Hepatic stellate cell (primary cell): ENCODE measurements at regions not wholly inside any gene's neighbourhood (a gene's known extent, or its start where the extent isn't known, plus 50 kb on each side); places are given as distances from the start of the nearest gene placed in this dataset.
"Not testable (repeated sequence)": the region's sequence is repeated elsewhere in the genome, so short reads cannot be mapped to it uniquely, and the experiment has no call there.

Experiments used
- DNase-seq: peaks from one replicate; pipeline ENCODE4 v3.0.0; 2011; ENCODE audit warnings: low spot score

DNA sequence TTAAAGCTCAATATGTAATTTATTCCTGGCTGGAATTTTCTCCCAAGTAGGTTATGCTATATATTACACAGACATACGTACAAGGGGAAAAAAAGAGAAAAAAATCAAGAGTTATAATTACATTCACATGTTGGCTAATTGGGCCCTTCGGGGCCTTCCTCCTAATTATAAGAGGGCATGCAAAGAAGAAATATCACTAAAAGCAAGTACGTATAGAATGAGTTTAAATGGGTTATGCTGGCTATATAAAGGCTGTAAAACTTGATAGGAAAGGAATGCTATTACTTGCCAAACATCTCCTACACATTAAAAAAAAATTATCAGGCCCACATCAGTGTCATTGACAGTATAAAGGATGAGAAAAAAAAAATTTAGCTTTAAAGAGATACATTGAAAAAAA, 1396.1 kb upstream of the ADGRL4 start:
- no peak for DNase-seq

DNA sequence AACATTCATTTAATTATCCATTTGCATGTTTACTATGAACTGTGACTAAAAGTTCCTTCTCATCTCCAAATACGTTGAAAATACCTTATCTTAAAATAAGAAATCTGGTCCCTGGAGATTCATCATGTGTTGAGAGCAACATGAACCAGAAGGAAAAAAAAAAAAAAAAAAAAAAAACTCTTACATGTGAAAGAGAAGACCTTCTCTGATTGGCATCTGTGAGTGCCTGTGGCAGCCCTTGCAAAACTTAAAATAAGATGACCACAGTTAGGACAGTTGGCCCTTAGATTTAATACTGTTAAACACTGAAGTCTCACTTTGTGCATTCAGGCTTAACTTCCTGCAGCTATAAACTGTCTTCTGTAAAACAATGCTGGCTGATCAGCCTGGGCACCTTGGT, 1395.2 kb upstream of the ADGRL4 start:
- no peak for DNase-seq

DNA sequence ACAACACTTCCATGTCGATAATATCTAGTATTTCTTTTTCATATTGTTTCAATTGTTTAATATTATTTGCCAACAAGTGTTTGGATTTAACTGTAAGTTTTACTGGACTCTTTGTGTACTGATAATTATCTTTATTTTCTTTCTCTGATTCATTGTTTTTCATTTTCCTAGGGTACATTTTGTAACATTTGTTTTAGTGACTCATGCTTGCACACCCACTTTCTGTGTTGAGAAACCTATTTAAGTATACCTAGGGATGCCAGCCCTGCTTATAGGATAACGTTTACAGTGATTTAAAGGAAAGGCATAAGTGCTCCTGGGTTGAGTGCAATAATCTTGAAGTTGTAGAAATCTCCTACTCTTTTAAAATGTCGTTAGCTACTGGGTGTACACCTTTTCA, 1386.0 kb upstream of the ADGRL4 start:
- no peak for DNase-seq

DNA sequence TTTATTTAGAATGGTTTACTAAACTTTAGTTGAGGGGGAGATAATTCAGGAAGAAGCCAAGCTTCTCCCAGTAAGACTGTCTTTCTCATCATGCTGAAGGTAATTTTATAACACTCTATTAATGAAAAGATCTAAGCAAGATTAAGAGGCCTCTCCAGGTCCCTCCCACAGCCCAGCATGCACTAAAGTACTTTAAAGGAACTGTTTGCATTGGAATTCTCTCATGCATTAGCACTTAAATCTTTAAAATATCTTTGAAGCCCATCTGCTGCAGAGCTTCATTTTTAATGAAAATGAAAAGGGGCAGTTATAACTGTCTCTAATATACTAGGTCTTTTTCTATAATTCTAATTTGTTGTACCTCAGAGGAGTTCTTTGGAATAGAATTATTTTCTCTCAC, 1379.1 kb upstream of the ADGRL4 start:
- no peak for DNase-seq

DNA sequence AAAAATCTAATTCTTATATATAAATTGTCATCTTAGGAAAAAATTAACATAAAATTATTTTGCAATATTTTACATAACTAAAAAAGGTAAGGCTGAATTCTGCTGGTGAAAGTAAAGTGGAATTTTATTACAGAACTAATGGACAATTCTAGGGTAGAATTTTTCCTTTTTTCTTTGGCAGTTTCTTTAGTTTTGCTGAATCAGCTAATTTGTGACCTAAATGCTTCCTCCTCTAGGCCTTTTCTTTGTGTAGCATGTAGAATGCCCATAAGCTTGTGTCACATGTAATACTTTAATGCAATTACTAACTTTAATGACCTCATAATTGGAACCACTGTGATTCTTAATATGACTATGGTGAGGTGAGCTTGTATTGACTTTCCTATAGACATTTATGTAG, 1378.4 kb upstream of the ADGRL4 start:
- no peak for DNase-seq

DNA sequence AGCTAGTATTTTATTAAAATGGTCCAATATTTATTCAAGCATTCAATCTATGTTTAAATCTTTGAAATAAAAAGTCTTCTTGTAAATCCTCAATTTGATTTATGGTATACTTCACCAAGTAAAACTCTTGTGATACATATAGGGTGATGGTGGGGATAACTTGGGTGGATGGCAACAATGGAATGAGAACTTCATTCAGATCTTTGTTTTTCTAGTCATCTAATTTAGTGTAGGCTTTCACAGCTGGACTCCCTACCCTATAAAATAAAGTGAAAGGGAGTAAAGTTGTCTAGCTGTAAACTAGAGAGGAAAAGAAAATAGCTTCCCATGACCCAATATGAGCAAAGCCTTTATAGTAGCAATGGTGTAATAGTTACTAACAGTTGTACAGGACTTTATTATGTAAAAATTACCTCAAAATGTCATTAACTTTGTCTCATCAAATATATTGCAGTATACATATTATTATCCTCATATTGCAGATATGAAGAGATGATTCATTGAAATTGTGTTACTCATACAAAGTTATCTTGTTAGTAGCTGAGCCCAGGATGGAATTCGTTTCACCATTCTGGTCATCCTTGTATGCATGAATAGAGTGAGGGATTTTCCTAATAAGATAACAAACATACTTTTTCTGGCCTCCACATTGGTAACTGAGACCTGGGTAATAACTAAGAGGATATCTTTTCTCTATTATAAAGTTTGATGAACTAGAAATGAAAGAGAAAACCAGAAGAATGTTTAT, 1377.7 kb upstream of the ADGRL4 start:
- no peak for DNase-seq

DNA sequence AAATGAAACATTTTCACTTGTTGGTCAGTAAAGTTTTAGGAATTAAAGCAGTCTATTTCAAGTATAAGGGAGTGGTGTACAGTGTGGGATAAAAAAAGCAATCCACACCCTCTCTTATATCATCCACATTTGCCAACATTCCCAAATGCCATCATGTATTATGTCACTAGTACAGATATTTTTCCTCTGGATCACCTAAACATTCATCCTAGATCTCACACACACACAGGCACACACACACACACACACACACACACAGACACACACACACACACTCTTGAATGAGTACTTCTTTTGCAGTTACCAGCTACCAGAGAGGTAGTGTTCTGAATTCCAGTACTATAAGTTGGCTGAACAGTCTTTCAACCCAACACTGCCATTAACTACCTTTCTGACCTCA, 1369.1 kb upstream of the ADGRL4 start:
- no peak for DNase-seq

DNA sequence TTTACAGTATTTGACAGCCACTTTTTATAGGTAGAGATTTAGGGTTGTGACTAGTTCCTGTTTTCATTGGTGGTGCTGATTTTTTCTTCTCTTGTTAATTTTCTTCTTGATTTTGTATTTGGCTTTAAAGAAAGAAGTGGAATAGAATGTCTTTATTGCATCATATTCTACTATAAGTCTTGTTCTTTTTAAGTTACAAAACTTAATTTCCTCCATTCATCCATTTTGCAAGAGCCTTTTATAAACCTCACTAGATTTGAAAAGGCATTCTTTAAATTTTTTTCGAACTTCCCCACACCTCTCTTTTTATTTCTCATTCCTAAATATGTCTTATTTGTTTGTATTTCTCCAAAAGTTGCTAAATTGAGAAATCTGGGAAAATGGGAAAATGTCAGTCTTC, 1368.6 kb upstream of the ADGRL4 start:
- DNase-seq = no peak

DNA sequence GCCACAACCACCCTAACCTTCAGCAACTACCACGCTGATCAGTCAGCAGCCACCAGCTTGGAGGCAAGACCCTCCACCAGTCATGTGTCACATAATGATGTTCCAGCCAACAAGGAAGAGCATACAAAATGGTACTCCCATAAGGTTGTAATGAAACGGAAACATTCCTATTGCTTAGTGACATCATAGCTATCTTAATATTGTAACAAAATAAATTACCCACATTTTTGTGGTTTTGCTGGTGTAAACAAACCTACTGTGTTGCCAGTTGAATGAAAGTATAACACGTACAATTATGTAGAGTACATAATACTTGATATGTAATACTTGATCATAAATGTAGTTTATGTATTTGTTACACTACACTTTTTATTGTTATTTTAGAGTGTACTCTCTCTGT, 1363.2 kb upstream of the ADGRL4 start:
- DNase-seq = no peak

DNA sequence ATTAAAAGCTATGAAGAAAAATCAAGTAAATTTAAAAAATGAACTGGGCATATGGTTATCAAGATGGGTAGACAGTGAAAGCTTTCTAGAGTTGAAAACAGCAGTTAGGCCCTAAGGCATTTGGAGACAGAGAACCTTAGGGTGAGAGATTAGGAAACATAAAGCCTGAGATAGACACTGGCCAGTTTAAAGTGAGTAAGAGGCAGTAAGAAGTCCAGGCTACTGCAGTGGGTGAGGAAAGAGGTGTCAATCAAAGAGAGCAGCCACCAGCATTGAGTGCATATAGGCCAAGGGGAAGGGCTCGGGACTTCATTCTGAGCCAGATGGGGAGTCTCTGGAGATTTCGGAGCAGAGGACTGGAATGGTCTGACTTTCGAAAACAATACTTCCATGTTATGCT, 1360.5 kb upstream of the ADGRL4 start:
- no peak for DNase-seq

DNA sequence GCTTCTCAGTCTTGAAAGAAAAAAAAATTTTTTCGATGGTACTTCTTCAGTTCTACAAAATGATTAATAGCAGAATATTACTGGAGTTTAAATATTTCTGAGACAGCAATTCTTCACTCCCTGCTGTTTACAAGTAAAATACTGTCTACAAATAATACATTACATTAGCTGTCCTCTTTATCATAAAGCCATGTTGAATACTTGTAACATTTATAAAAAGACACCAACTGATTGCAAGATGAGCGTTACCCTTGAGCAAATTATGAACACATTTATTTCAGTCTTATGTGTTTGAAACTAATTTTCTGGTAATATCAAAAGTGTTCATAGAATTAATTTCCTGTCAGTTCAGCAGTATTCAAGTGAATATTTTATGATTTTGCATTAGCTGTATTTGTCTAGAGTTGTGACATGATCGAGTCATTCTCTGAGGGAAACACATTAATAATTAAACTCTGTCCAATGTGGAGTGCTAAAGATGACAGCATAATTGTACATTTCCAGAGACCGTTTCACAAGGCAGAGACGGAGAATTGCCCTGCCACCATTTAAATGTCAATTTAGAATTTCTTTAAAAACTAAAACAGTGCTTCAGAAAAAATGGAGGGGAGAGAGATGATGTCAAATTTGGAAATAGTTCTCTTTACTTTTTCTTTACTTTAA, 1359.0 kb upstream of the ADGRL4 start:
- no peak for DNase-seq

DNA sequence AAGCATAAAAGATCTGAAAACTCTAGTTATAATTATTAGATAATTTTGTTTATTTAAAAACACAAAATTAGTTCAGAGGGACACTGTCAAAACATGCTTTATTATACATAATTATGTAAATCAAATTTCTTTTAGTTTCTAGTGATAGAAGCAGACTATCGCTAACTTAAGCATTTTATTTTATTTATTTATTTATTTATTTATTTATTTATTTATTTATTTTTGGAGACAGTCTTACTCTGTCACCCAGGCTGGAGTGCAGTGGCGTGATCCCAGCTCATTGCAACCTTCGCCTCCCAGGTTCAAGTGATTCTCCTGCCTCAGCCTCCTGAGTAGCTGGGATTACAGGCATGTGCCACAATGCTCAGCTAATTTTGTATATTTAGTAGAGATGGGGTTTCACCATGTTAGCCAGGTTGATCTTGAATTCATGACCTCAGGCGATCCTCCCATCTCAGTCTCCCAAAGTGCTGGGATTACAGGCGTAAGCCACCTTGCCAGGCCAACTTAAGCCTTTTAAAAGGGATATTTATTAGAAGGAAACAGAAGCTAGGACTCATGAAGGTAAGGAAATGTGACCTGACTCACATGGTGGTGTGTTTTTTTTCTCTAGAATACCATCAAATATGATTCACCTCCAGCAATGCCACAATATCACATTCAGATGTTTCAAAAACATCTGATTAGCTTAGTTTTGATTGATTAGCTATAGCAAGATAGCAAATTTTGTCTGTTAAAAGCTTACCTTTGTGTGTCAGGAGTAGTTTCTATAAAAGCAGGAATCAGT, 1357.4 kb upstream of the ADGRL4 start:
- DNase-seq = no peak

DNA sequence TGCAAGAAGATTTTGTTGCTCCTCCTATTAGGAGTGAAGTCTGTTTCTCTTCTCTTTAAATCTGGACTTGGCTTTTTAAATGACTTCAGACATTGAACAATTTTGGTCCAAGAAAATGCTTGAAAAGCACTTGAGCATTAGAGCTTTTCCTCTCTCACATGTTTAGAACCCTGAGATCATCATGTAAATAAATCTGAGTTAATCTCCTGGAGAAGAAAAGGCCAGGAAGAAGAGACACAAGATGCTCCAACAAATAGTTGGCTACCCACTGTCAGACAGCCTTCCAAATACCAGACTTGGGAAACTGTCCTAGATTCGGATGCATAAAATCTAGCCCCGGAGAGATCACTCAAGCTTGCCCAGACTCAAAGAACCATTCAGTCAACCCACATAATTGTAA, 1353.1 kb upstream of the ADGRL4 start:
- DNase-seq = no peak

DNA sequence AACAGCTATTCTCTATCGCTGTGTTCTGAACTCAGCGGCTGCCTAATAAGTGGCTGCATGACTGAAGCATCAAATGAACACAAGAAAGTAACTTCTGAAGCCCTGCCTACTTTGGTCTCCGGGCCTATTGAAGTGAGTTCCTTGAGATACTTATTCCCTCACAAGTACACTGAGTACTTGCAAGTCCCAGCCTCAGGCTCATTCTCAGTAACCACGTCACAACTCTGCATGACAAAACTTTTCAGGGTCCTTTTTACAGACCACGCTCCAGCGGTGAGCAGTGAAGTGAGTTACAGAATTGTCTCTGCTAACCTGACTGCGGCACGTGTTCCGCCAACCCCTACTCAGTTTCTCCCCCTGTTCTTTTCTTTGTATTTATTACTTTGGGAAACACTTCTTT, 1342.7 kb upstream of the ADGRL4 start:
- no peak for DNase-seq

DNA sequence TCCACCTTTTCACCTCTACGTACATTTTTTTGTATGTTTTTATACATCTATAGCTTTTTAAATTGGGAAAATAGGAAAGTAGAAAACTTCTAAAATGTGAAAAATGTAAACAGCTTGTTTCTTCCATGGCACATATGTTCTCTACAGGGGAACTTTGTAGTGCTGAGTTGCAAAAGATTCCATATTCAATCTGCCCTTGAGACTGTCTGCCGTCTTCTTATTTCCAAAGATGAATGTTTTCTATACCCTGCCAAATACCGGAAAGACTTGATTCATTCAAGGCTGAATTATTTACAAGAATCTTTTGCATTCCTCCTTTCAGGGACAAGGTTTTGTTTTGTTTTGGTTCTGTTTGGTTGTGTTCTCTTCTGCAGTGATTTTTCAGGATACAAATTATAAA, 1334.5 kb upstream of the ADGRL4 start:
- DNase-seq = no peak

DNA sequence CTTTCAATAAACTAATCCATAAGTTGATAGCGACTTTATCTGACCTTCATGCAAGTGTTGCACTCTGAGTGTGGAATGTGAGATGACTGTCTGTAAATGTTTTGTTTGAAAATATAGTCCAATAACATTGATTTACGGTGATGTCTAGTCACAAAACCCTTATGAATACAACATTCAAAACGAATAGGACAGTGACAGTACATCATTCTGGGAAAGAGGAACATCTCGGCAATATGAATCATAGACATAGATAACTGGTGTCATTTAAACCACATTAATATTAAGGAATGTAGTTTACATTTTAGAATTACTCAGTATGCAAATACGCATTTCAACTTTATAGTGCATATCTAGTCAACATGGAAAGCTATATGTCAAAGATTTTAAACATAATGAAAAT, 1311.6 kb upstream of the ADGRL4 start:
- no peak for DNase-seq

DNA sequence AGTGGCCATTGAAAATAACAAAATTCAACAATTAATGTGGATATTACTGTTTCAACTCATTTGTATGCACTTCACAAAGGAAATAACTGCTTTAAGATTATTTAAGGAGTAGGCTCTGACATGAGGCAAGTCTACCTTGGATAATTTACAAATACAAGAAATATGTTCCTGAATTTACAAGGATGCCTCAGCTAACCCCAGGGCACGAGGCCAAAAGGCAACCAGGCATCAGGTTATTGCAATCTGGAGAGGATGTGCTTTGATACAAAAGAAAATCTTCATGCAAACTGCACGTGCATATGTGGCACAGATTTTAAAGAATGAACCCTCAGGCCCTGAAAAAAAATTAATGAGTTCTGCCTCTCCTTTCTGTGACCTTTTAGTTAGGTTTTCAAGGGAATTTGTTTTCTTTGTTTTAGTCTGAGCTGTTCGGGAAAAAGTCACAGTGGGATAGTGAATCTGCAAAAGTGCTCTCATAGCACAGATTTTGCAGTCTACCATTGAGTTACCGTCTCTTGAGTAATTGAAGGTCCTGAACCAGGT, 1304.2 kb upstream of the ADGRL4 start:
- DNase-seq = no peak

DNA sequence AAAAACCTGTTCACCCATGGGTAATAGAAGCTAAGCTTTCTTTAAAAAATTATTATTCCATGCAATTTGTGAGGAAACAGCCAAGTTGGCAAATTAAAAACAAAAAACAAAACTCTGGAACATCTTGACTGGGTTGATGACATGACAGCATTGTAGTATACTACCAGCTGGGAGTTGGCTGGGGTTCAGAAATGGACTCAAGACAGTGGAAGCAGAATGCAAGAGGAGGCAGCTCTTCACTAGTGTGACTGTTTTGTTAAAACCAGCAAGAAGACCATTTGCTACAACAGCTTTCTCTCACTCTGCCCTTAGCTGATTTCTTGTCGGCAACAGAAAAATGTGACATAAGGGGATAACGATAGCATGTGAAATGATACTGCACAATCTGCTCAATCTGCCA, 1298.9 kb upstream of the ADGRL4 start:
- DNase-seq = no peak

DNA sequence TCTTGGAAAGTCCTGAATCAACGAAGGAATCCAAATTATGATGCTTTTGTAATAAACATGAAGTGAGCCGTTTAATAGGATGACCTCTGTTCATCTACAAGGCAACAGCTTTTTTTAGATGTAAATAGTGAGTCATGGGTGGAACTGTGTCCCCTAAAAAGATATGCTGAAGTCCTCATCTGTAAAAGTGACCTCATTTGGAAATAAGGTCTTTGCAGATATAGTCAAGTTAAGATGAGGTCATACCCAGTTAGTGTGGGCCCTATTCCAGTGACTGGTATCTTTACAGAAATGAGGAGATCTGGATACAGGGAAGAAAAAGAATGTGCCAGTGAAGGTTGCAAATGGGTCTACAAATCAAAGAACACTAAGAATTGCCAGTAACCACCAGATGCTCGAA, 1287.3 kb upstream of the ADGRL4 start:
- DNase-seq = no peak

DNA sequence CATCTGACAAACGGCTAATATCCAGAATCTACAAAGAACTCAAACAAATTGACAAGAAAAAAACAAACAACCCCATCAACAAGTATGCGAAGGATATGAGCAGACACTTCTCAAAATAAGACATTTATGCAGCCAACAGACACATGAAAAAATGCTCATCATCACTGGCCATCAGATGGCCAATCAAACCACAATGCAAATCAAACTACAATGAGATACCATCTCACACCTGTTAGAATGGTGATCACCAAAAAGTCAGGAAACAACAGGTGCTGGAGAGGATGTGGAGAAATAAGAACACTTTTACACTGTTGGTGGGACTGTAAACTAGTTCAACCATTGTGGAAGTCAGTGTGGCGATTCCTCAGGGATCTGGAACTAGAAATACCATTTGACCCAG, 1282.2 kb upstream of the ADGRL4 start:
- not testable (repeated sequence) for DNase-seq

DNA sequence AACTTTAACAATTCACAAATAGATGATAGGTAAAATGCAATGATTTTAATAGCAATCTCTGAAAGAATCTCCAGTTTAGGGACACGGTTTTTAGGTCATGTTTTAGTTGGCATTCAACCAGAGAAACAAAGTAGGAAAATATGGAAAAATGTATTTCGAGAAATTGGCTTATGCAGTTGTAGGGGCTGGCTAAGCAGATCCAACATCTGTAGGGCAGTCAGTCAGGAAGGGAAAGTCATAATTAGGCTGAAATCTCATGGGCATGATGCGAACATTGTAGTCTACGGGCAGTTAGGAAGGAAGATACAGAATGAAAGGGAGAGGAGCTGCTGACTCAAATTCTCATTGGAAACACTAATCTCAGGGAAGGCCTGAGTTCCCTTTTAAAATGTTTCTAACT, 1276.0 kb upstream of the ADGRL4 start:
- no peak for DNase-seq

DNA sequence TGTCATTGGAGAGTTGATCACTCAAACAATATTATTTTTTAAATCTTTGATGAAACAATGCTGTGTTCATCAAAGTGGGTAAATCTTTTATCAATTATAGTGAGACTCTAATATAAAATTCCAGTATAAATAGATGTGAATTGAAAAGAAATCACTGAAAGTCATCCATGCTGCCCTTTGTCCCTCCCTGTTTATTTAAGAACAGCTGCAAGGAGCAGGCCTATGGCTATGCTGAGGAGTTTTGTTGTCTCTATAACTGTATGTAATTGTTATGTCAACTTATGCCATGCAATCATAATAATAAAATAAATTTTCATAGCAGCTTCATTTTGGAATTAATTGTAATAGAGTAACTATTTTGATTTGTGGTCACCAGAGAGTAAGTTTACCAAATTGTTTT, 1272.4 kb upstream of the ADGRL4 start:
- DNase-seq = no peak

DNA sequence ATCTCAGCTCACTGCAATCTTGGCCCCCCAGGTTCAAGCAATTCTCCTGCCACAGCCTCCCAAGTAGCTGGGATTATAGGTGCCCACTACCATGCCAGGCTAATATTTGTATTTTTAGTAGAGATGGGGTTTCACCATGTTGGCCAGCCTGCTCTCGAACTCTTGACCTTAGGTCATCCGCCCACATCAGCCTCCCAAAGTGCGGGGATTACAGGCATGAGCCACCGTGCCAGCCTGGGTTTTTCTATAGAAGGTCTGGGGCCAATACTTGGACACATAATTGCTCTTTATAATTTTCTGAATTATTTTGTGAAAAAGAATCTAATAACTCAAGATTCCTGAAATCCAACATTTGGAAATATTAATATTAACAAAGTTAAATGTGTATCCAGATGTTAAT, 1267.7 kb upstream of the ADGRL4 start:
- DNase-seq = no peak
